Heart left ventricle (tissue), 13 donors: ENCODE measurements at regions not wholly inside any gene's neighbourhood (a gene's known extent, or its start where the extent isn't known, plus 50 kb on each side); places are given as distances from the start of the nearest gene placed in this dataset.

Experiments used
- POLR2A ChIP-seq, 2 donors: fragments of 450-650 bp; IDR thresholded peaks; one replicate each; pipeline ENCODE4 v1.6.1; 2017; ENCODE audit warnings: antibody characterized with exemption in 2 of 2, mild to moderate bottlenecking in 2 of 2, moderate library complexity in 2 of 2
- TF ChIP-seq, protein P1 (sequence below), 12 donors: fragments of 200-600 bp; sonication (generic) in 4 of 12; IDR thresholded peaks; one replicate each; pipeline versions ENCODE4 v1.5.0 to v1.8.0; 2018 to 2022; ENCODE audit warnings: antibody characterized with exemption in 12 of 12, mild to moderate bottlenecking in 5 of 12
- donor health status: ischemic (EF 13 %, LVEDD 7.1; RV severe dilation, severe dysfunction).
- donor health status: DM: no; HTN: yes; CAD: no.
- donor health status: DM: no; HTN: no; CAD: no.
- donor health status: ischemic (EF 25% LVEDD 6.9; RV normal size, moderate dysfunction).
- donor health status: ischemic (EF 25% LVEDD 5.7; RV mildly dilated, moderate dysfunction).
- donor health status: ischemic (EF 35%, LVEDD 5.7; RV mildly dilated, moderate dysfunction).
- donor health status: nonischemic (EF 11% LVEDD 7.7; RV severe dilation, severe dysfunction).
- donor health status: DM: yes; HTN: yes; CAD: no.
- donor health status: PGD.
- donor health status: ischemic (EF 29% LVEDD 5.4; RV normal size, mild dysfunction).
- donor health status: nonischemic (EF 23%, LVEDD 6.1; RV moderate dilation, normal function).

DNA sequence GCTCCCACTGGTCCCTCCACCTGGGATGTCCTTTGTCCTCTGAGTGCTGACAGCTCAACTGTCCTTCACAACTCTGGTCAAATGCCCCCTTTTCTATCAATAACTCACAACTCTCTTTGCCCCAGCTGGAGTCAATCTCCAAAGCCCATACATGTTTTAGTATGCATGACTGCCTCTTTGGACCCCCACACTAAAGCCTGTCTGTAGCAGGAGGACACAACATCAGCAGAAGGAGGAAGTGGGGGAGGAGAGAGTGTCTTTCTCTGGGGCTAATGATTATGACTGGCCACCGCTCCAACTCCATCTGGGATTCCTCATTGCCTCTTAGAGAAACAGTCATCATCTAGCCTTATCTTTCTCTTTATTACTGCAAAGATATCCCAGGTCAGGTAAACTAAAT, 186.6 kb upstream of the FGGY start:
- no peak for TF ChIP-seq POLR2A (IDR thresholded peaks at IDR 0.05)
- TF ChIP-seq, protein P1, sequence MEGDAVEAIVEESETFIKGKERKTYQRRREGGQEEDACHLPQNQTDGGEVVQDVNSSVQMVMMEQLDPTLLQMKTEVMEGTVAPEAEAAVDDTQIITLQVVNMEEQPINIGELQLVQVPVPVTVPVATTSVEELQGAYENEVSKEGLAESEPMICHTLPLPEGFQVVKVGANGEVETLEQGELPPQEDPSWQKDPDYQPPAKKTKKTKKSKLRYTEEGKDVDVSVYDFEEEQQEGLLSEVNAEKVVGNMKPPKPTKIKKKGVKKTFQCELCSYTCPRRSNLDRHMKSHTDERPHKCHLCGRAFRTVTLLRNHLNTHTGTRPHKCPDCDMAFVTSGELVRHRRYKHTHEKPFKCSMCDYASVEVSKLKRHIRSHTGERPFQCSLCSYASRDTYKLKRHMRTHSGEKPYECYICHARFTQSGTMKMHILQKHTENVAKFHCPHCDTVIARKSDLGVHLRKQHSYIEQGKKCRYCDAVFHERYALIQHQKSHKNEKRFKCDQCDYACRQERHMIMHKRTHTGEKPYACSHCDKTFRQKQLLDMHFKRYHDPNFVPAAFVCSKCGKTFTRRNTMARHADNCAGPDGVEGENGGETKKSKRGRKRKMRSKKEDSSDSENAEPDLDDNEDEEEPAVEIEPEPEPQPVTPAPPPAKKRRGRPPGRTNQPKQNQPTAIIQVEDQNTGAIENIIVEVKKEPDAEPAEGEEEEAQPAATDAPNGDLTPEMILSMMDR (IDR thresholded peaks at IDR 0.05) = no peak
